ENCODE measurements at regions not wholly inside any gene's neighbourhood (a gene's known extent, or its start where the extent isn't known, plus 50 kb on each side); places are given as distances from the start of the nearest gene placed in this dataset.

- Histone ChIP-seq H3K27ac (ENCODE audit: low read depth, low read length, poor library complexity, severe bottlenecking) (no peak overlapping the region), H3K36me3 (ENCODE audit: insufficient read depth, low read length) (no peaks in the 10 kb centered on the region), H3K4me2 (ENCODE audit: low read length) (no peak overlapping the region), H3K79me2 (ENCODE audit: insufficient read depth, low read depth, low read length) (no peaks in the 10 kb centered on the region), H3K9me3 (ENCODE audit: low read length) (no peaks in the 10 kb centered on the region), H3K9me2 (ENCODE audit: insufficient read depth, low read length) (no peaks in the 10 kb centered on the region), H4K20me1 (ENCODE audit: insufficient read depth, low read length) (no peaks in the 10 kb centered on the region), H3K4me1 (ENCODE audit: insufficient read depth, low read length, poor library complexity, severe bottlenecking) (no peaks in the 10 kb centered on the region), H2AFZ (ENCODE audit: low read length) (no peak overlapping the region), H3K4me3 (ENCODE audit: low read depth, low read length, poor library complexity, severe bottlenecking) (no peak overlapping the region)
- ChIA-PET POLR2A (no interaction called here), CTCF (ENCODE audit: unreplicated experiment) (no interaction called here)
- TF ChIP-seq CTCF (conservative IDR thresholded peaks at IDR 0.05; ENCODE audit: low read length), result no peak
- intact Hi-C loops (cut with micrococcal nuclease; ENCODE audit: unreplicated experiment), result no loop called here
- no TSS peak for BruUV-seq (replicated peaks)
- no peak for DNase-seq (ENCODE audit: low spot score)
Observed at GRCh38 chr6:71420693-71421328, 132.2 kb downstream of the OGFRL1 start.

GRCh38 chr6:71421611-71422010, 133.0 kb downstream of the OGFRL1 start:
- Histone ChIP-seq H3K79me2 (ENCODE audit: insufficient read depth, low read depth, low read length) (no peaks in the 10 kb centered on the region), H3K4me1 (ENCODE audit: insufficient read depth, low read length, poor library complexity, severe bottlenecking) (no peaks in the 10 kb centered on the region), H3K36me3 (ENCODE audit: insufficient read depth, low read length) (no peaks in the 10 kb centered on the region), H3K4me3 (ENCODE audit: low read depth, low read length, poor library complexity, severe bottlenecking) (no peak overlapping the region), H2AFZ (ENCODE audit: low read length) (no peak overlapping the region), H3K9me2 (ENCODE audit: insufficient read depth, low read length) (no peaks in the 10 kb centered on the region), H4K20me1 (ENCODE audit: insufficient read depth, low read length) (no peaks in the 10 kb centered on the region), H3K9me3 (ENCODE audit: low read length) (no peaks in the 10 kb centered on the region), H3K4me2 (ENCODE audit: low read length) (no peak overlapping the region), H3K27ac (ENCODE audit: low read depth, low read length, poor library complexity, severe bottlenecking) (no peak overlapping the region)
- intact Hi-C loops (cut with micrococcal nuclease; ENCODE audit: unreplicated experiment), result no loop called here
- no peak for DNase-seq (ENCODE audit: low spot score)
- POLR2A ChIA-PET, result no interaction called here
- no TSS peak for BruUV-seq (replicated peaks)
- no peak for TF ChIP-seq CTCF (conservative IDR thresholded peaks at IDR 0.05; ENCODE audit: low read length)
- TF ChIP-seq EZH2phosphoT487 (IDR thresholded peaks at IDR 0.05; ENCODE audit: borderline replicate concordance, low read depth, low read length), result no peak
- CTCF ChIA-PET (ENCODE audit: unreplicated experiment), result no interaction called here

- no peaks in the 10 kb centered on the region for H3K4me1 ChIP-seq (ENCODE audit: insufficient read depth, low read length, poor library complexity, severe bottlenecking)
- no peaks in the 10 kb centered on the region for H3K9me2 ChIP-seq (ENCODE audit: insufficient read depth, low read length)
- BruUV-seq (replicated peaks), result no TSS peak
- H3K79me2 ChIP-seq (ENCODE audit: insufficient read depth, low read depth, low read length), result no peaks in the 10 kb centered on the region
- no peaks in the 10 kb centered on the region for H3K36me3 ChIP-seq (ENCODE audit: insufficient read depth, low read length)
- DNase-seq (ENCODE audit: low spot score), result no peak
- TF ChIP-seq EZH2phosphoT487 (IDR thresholded peaks at IDR 0.05; ENCODE audit: borderline replicate concordance, low read depth, low read length) (no peak), CTCF (conservative IDR thresholded peaks at IDR 0.05; ENCODE audit: low read length) (no peak)
- ChIA-PET CTCF (ENCODE audit: unreplicated experiment) (no interaction called here), POLR2A (interaction anchor here (0.6 to 0.7 kb wide), 2 partner anchors 13 to 26 kb away, joined by 3 to 4 read pairs; no protein-coding TSS in a partner anchor)
- H3K27ac ChIP-seq (ENCODE audit: low read depth, low read length, poor library complexity, severe bottlenecking), result no peak overlapping the region
- no peak overlapping the region for H3K4me3 ChIP-seq (ENCODE audit: low read depth, low read length, poor library complexity, severe bottlenecking)
- no peaks in the 10 kb centered on the region for H4K20me1 ChIP-seq (ENCODE audit: insufficient read depth, low read length)
- H3K9me3 ChIP-seq (ENCODE audit: low read length), result no peaks in the 10 kb centered on the region
- intact Hi-C loops (cut with micrococcal nuclease; ENCODE audit: unreplicated experiment), result no loop called here
- H3K4me2 ChIP-seq (ENCODE audit: low read length), result no peak overlapping the region
- H2AFZ ChIP-seq (ENCODE audit: low read length), result no peak overlapping the region
Observed at GRCh38 chr6:71430018-71430417, 141.4 kb downstream of the OGFRL1 start.
